ENCODE measurements at regions not wholly inside any gene's neighbourhood (a gene's known extent, or its start where the extent isn't known, plus 50 kb on each side); places are given as distances from the start of the nearest gene placed in this dataset.

DNA sequence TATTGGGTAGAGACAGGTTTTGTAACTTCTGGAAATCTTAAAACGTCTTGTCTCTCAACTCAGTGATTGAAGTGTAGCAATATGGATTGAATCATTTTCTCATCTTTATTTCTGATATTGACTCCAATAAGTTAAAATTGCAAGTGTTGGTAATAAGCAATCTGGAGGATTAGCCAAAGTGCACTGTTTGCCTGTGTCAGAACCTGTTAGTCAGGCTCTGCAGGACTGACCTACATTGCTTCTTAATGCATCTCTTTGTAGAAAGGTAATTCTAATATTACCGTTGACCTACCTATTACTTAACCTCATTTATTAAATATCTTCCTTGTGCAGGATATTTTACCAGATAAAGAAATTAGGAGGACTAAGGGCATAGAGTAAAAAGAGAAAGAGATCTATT lies 484.0 kb upstream of the CITED2 start:
- Histone ChIP-seq H2BK12ac (ENCODE audit: low read length in 2 of 2) (no peak overlapping the region), H2AFZ (ENCODE audit: low read depth, low read length) (no peak overlapping the region), H3K27ac (ENCODE audit: low read length, poor library complexity, severe bottlenecking) (no peak overlapping the region), H2AK5ac (ENCODE audit: low read length, severe bottlenecking) (no peak overlapping the region), H4K8ac (ENCODE audit: low read length) (no peak overlapping the region), H3K36me3 (ENCODE audit: control insufficient read depth in 1 of 2, insufficient read depth in 2 of 2, low read depth in 1 of 2, low read length in 2 of 2) (no peaks in the 10 kb centered on the region), H3K4ac (ENCODE audit: low read depth in 1 of 2, low read length in 2 of 2) (no peak overlapping the region), H3K79me1 (replicated peaks; ENCODE audit: low read length, poor library complexity, severe bottlenecking) (no peaks in the 10 kb centered on the region), H3K23ac (ENCODE audit: low read length in 2 of 2) (no peak overlapping the region), H2BK5ac (ENCODE audit: low read depth, low read length, poor library complexity, severe bottlenecking) (no peak overlapping the region), H3K4me2 (ENCODE audit: low read length, poor library complexity, severe bottlenecking) (no peak overlapping the region), H3K9ac (ENCODE audit: low read length) (no peak overlapping the region), H3K9me3 (ENCODE audit: control insufficient read depth, low read length) (no peaks in the 10 kb centered on the region), H3K14ac (ENCODE audit: low read length in 2 of 2) (no peak overlapping the region), H4K91ac (ENCODE audit: low read length) (no peak overlapping the region), H3K18ac (ENCODE audit: low read depth in 1 of 2, low read length in 2 of 2) (no peak overlapping the region), H3K4me1 (ENCODE audit: control insufficient read depth, insufficient read depth, low read depth, low read length) (peaks cover 1% of the 10 kb centered on the region), H2BK15ac (ENCODE audit: low read depth, poor library complexity, severe bottlenecking) (no peak overlapping the region), H2BK120ac (ENCODE audit: low read depth, low read length) (no peak overlapping the region), H3K4me3 (ENCODE audit: insufficient read depth in 1 of 2, low read depth in 1 of 2, low read length in 2 of 2) (no peak overlapping the region), H3K27me3 (ENCODE audit: control insufficient read depth in 1 of 2, insufficient read depth in 1 of 2, low read length in 2 of 2) (no peaks in the 10 kb centered on the region)
- no CpG with 5 or more reads among the region's 2 CpGs for WGBS
- DNase-seq, result no peak

- Histone ChIP-seq H2BK120ac (ENCODE audit: low read depth, low read length) (no peak overlapping the region), H2AK5ac (ENCODE audit: low read length, severe bottlenecking) (peak overlapping the region; percentile 81), H3K27me3 (ENCODE audit: control insufficient read depth in 1 of 2, insufficient read depth in 1 of 2, low read length in 2 of 2) (no peaks in the 10 kb centered on the region), H2BK12ac (ENCODE audit: low read length in 2 of 2) (peak overlapping the region in 1 of 2 experiments; percentile 63), H4K91ac (ENCODE audit: low read length) (peak overlapping the region; percentile 61), H3K4me1 (ENCODE audit: control insufficient read depth, insufficient read depth, low read depth, low read length) (no peaks in the 10 kb centered on the region), H3K79me1 (replicated peaks; ENCODE audit: low read length, poor library complexity, severe bottlenecking) (no peaks in the 10 kb centered on the region), H3K4me2 (ENCODE audit: low read length, poor library complexity, severe bottlenecking) (no peak overlapping the region), H3K36me3 (ENCODE audit: control insufficient read depth in 1 of 2, insufficient read depth in 2 of 2, low read depth in 1 of 2, low read length in 2 of 2) (no peaks in the 10 kb centered on the region), H3K14ac (ENCODE audit: low read length in 2 of 2) (no peak overlapping the region), H3K4ac (ENCODE audit: low read depth in 1 of 2, low read length in 2 of 2) (peak overlapping the region in 1 of 2 experiments; percentile 67), H3K4me3 (ENCODE audit: insufficient read depth in 1 of 2, low read depth in 1 of 2, low read length in 2 of 2) (no peak overlapping the region), H3K23ac (ENCODE audit: low read length in 2 of 2) (no peak overlapping the region), H2AFZ (ENCODE audit: low read depth, low read length) (no peak overlapping the region), H3K9ac (ENCODE audit: low read length) (no peak overlapping the region), H3K9me3 (ENCODE audit: control insufficient read depth, low read length) (no peaks in the 10 kb centered on the region), H4K8ac (ENCODE audit: low read length) (no peak overlapping the region), H3K27ac (ENCODE audit: low read length, poor library complexity, severe bottlenecking) (no peak overlapping the region), H3K18ac (ENCODE audit: low read depth in 1 of 2, low read length in 2 of 2) (no peak overlapping the region), H2BK5ac (ENCODE audit: low read depth, low read length, poor library complexity, severe bottlenecking) (no peak overlapping the region), H2BK15ac (ENCODE audit: low read depth, poor library complexity, severe bottlenecking) (no peak overlapping the region)
- no CpG with 5 or more reads among the region's 2 CpGs for WGBS
- no peak for DNase-seq
Observed at GRCh38 chr6:139857143-139857542, 482.7 kb upstream of the CITED2 start.

DNA sequence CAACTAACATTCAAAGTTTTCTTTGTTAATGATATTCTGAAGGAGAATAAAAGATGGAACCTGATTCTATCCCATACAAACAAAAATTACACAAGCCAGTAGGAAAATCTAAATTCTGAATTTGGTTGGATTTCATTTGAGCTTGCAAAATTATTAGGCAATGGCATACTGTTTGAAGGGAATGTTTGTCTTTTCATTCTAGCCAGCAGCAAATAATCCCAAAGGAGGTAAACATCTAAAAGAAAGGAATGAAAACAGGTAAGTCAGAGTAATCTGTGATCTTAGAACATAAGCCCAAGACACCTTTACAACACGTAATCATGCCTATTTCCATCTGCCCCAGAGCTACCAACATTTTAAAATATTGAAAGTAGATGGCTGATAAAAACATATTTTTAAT lies 482.1 kb upstream of the CITED2 start:
- H3K79me1 ChIP-seq (replicated peaks; ENCODE audit: low read length, poor library complexity, severe bottlenecking), result no peaks in the 10 kb centered on the region
- H2BK15ac ChIP-seq (ENCODE audit: low read depth, poor library complexity, severe bottlenecking), result no peak overlapping the region
- WGBS, result no CpG with 5 or more reads among the region's 1 CpG
- peak overlapping the region; percentile 52 for H3K27ac ChIP-seq (ENCODE audit: low read length, poor library complexity, severe bottlenecking)
- no peak overlapping the region for H2BK12ac ChIP-seq (ENCODE audit: low read length in 2 of 2)
- no peak overlapping the region for H3K23ac ChIP-seq (ENCODE audit: low read length in 2 of 2)
- no peak overlapping the region for H2BK120ac ChIP-seq (ENCODE audit: low read depth, low read length)
- H3K18ac ChIP-seq (ENCODE audit: low read depth in 1 of 2, low read length in 2 of 2), result no peak overlapping the region
- H4K91ac ChIP-seq (ENCODE audit: low read length), result no peak overlapping the region
- H3K27me3 ChIP-seq (ENCODE audit: control insufficient read depth in 1 of 2, insufficient read depth in 1 of 2, low read length in 2 of 2), result no peaks in the 10 kb centered on the region
- H3K4me2 ChIP-seq (ENCODE audit: low read length, poor library complexity, severe bottlenecking), result no peak overlapping the region
- no peaks in the 10 kb centered on the region for H3K36me3 ChIP-seq (ENCODE audit: control insufficient read depth in 1 of 2, insufficient read depth in 2 of 2, low read depth in 1 of 2, low read length in 2 of 2)
- H3K9ac ChIP-seq (ENCODE audit: low read length), result no peak overlapping the region
- H2AFZ ChIP-seq (ENCODE audit: low read depth, low read length), result no peak overlapping the region
- no peak overlapping the region for H2BK5ac ChIP-seq (ENCODE audit: low read depth, low read length, poor library complexity, severe bottlenecking)
- no peaks in the 10 kb centered on the region for H3K4me1 ChIP-seq (ENCODE audit: control insufficient read depth, insufficient read depth, low read depth, low read length)
- DNase-seq, result no peak
- no peak overlapping the region for H4K8ac ChIP-seq (ENCODE audit: low read length)
- H3K4ac ChIP-seq (ENCODE audit: low read depth in 1 of 2, low read length in 2 of 2), result no peak overlapping the region
- H3K14ac ChIP-seq (ENCODE audit: low read length in 2 of 2), result no peak overlapping the region
- H3K4me3 ChIP-seq (ENCODE audit: insufficient read depth in 1 of 2, low read depth in 1 of 2, low read length in 2 of 2), result no peak overlapping the region
- H3K9me3 ChIP-seq (ENCODE audit: control insufficient read depth, low read length), result peaks cover under 1% of the 10 kb centered on the region
- H2AK5ac ChIP-seq (ENCODE audit: low read length, severe bottlenecking), result no peak overlapping the region

GRCh38 chr6:139855671-139856311 lies 481.3 kb upstream of the CITED2 start:
- peak overlapping the region; percentile 51 for H2BK5ac ChIP-seq (ENCODE audit: low read depth, low read length, poor library complexity, severe bottlenecking)
- no peak overlapping the region for H4K91ac ChIP-seq (ENCODE audit: low read length)
- no peak overlapping the region for H3K4me2 ChIP-seq (ENCODE audit: low read length, poor library complexity, severe bottlenecking)
- H2AFZ ChIP-seq (ENCODE audit: low read depth, low read length), result no peak overlapping the region
- H3K4ac ChIP-seq (ENCODE audit: low read depth in 1 of 2, low read length in 2 of 2), result no peak overlapping the region
- H3K4me3 ChIP-seq (ENCODE audit: insufficient read depth in 1 of 2, low read depth in 1 of 2, low read length in 2 of 2), result no peak overlapping the region
- 0% methylated on average over 2 of the region's 3 CpGs for WGBS
- no peaks in the 10 kb centered on the region for H3K27me3 ChIP-seq (ENCODE audit: control insufficient read depth in 1 of 2, insufficient read depth in 1 of 2, low read length in 2 of 2)
- H4K8ac ChIP-seq (ENCODE audit: low read length), result no peak overlapping the region
- H3K27ac ChIP-seq (ENCODE audit: low read length, poor library complexity, severe bottlenecking), result peak overlapping the region; percentile 73
- no peak overlapping the region for H3K14ac ChIP-seq (ENCODE audit: low read length in 2 of 2)
- peak overlapping the region in 1 of 2 experiments; percentile 57 for H3K18ac ChIP-seq (ENCODE audit: low read depth in 1 of 2, low read length in 2 of 2)
- H2BK12ac ChIP-seq (ENCODE audit: low read length in 2 of 2), result no peak overlapping the region
- DNase-seq, result peak; percentile 63
- no peak overlapping the region for H2BK120ac ChIP-seq (ENCODE audit: low read depth, low read length)
- H2BK15ac ChIP-seq (ENCODE audit: low read depth, poor library complexity, severe bottlenecking), result no peak overlapping the region
- no peaks in the 10 kb centered on the region for H3K36me3 ChIP-seq (ENCODE audit: control insufficient read depth in 1 of 2, insufficient read depth in 2 of 2, low read depth in 1 of 2, low read length in 2 of 2)
- H3K9me3 ChIP-seq (ENCODE audit: control insufficient read depth, low read length), result peaks cover 7% of the 10 kb centered on the region
- no peak overlapping the region for H3K9ac ChIP-seq (ENCODE audit: low read length)
- H3K4me1 ChIP-seq (ENCODE audit: control insufficient read depth, insufficient read depth, low read depth, low read length), result no peaks in the 10 kb centered on the region
- H3K79me1 ChIP-seq (replicated peaks; ENCODE audit: low read length, poor library complexity, severe bottlenecking), result no peaks in the 10 kb centered on the region
- no peak overlapping the region for H3K23ac ChIP-seq (ENCODE audit: low read length in 2 of 2)
- H2AK5ac ChIP-seq (ENCODE audit: low read length, severe bottlenecking), result no peak overlapping the region
